HUES48 (cell line): ENCODE measurements at regions not wholly inside any gene's neighbourhood (a gene's known extent, or its start where the extent isn't known, plus 50 kb on each side); places are given as distances from the start of the nearest gene placed in this dataset.
A peak's percentile ranks its signal among the peaks of the same experiment; 100 is the strongest.

ENCODE experiments used
- H3K27ac ChIP-seq: one replicate; pipeline ENCODE4 v1.7.0; 2013; ENCODE audit warnings: low read depth, low read length, inconsistent platforms
- H3K27me3 ChIP-seq: 2 replicates; pipeline ENCODE4 v1.6.1; 2013; ENCODE audit warnings: mild to moderate bottlenecking, low read length; ENCODE audit not compliant: control insufficient read depth, insufficient read depth
- H3K36me3 ChIP-seq: 2 replicates; pipeline ENCODE4 v1.6.1; 2013; ENCODE audit warnings: low read length; ENCODE audit not compliant: control insufficient read depth, insufficient read depth
- H3K4me1 ChIP-seq: 2 replicates; pipeline ENCODE4 v1.6.1; 2013; ENCODE audit warnings: mild to moderate bottlenecking, low read length; ENCODE audit not compliant: control insufficient read depth, insufficient read depth
- H3K4me3 ChIP-seq: 2 replicates; pipeline ENCODE4 v1.5.1; 2013; ENCODE audit warnings: mild to moderate bottlenecking, low read depth, low read length
- H3K9ac ChIP-seq: 2 replicates; pipeline ENCODE4 v1.6.1; 2013; ENCODE audit warnings: mild to moderate bottlenecking, low read depth, low read length, moderate library complexity
- H3K9me3 ChIP-seq: 2 replicates; pipeline ENCODE4 v1.6.1; 2013; ENCODE audit warnings: low read length; ENCODE audit not compliant: control insufficient read depth, insufficient read depth

DNA sequence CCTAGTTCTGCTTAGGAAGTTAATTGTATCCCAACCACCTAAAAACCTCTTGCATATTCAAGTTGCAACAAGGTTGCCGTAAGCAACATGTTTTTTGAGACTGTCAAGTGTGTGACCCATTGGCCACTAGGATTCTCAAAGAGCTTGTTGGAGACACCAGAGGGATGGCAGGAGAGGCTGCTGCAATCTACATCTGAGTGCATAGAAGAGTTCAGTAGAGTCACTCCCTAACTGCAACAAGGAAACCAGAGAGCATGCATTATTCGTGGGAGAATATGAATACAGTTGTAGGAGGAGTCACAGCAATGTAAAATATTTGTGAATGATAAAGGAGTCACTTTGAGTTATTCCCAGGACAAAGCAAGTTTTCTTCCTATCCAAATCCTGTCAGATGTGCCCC, 538.6 kb downstream of the TNS3 start:
- Histone ChIP-seq H3K36me3 (no peaks in the 10 kb centered on the region), H3K27ac (no peak overlapping the region), H3K9ac (no peak overlapping the region), H3K27me3 (no peaks in the 10 kb centered on the region; the same call in 1 of the 2 replicates), H3K4me3 (no peak overlapping the region), H3K4me1 (peaks cover 33% of the 10 kb centered on the region), H3K9me3 (no peaks in the 10 kb centered on the region)

DNA sequence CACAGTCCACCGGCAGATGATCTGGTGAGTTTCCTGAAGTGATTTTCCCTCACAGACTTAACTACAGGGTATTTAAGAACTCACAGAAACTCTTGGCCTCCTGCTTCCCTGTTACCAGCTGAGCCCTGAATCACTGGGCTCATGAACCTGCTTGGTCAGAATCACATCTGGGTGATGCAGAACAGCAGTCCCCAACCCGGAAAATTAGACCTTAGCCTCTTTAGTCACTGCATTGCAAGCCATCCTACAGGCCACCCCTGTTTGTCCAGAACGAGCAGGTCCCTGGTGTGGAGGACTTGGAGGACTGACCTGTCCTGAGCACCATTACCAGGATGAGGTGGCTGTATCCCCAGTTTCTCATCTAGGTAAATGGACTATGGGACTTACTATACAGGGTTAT, 539.2 kb downstream of the TNS3 start:
- no peaks in the 10 kb centered on the region for H3K36me3 ChIP-seq
- H3K4me3 ChIP-seq: no peak overlapping the region
- peaks cover 38% of the 10 kb centered on the region for H3K4me1 ChIP-seq
- no peak overlapping the region for H3K9ac ChIP-seq
- no peaks in the 10 kb centered on the region for H3K9me3 ChIP-seq
- H3K27ac ChIP-seq: no peak overlapping the region
- peaks cover 3% of the 10 kb centered on the region for H3K27me3 ChIP-seq

- Histone ChIP-seq H3K27ac (no peak overlapping the region), H3K27me3 (peaks cover 12% of the 10 kb centered on the region), H3K4me3 (no peak overlapping the region), H3K9me3 (no peaks in the 10 kb centered on the region), H3K4me1 (peaks cover 31% of the 10 kb centered on the region), H3K9ac (no peak overlapping the region), H3K36me3 (no peaks in the 10 kb centered on the region)
These were observed 541.0 kb downstream of the TNS3 start for GRCh38 chr7:47040795-47041347.

DNA sequence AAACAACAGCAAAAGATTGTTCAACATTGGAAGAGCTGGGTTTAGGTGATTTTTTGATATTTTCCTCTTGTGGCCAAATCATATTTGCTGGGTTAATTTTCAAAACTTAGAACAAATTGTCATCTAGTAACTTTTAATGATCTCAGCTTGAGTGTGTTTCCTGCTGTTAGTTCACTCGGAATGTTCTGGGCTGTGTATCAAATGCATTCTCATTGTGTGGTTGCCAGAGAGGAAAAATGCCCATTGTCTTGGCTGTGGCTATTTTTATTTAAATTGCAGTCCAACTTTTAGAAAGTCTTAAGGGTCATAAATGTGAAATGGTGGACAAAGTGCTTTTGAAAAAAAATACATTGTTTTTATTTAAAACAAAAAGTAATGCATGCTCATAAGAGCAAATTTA, 542.0 kb downstream of the TNS3 start:
- H3K27ac ChIP-seq: peak overlapping the region; percentile 34

GRCh38 chr7:47039089-47039648, 542.7 kb downstream of the TNS3 start:
- H3K9ac ChIP-seq: no peak overlapping the region
- peak overlapping the region; percentile 34 for H3K27ac ChIP-seq
- no peaks in the 10 kb centered on the region for H3K36me3 ChIP-seq
- no peak overlapping the region for H3K4me3 ChIP-seq
- H3K27me3 ChIP-seq: peaks cover 15% of the 10 kb centered on the region
- peaks cover 31% of the 10 kb centered on the region for H3K4me1 ChIP-seq
- H3K9me3 ChIP-seq: no peaks in the 10 kb centered on the region

More for the DNA sequence above, 542.0 kb downstream of the TNS3 start:
- no peak overlapping the region for H3K4me3 ChIP-seq
- no peaks in the 10 kb centered on the region for H3K36me3 ChIP-seq
- peaks cover 31% of the 10 kb centered on the region for H3K4me1 ChIP-seq
- no peak overlapping the region for H3K9ac ChIP-seq
- H3K9me3 ChIP-seq: no peaks in the 10 kb centered on the region
- H3K27me3 ChIP-seq: peaks cover 15% of the 10 kb centered on the region

GRCh38 chr7:47038621-47039020, 543.3 kb downstream of the TNS3 start:
- H3K4me1 ChIP-seq: peaks cover 31% of the 10 kb centered on the region
- peak overlapping the region; percentile 34 for H3K27ac ChIP-seq
- H3K4me3 ChIP-seq: no peak overlapping the region
- no peak overlapping the region for H3K9ac ChIP-seq
- no peaks in the 10 kb centered on the region for H3K36me3 ChIP-seq
- peaks cover 15% of the 10 kb centered on the region for H3K27me3 ChIP-seq
- H3K9me3 ChIP-seq: no peaks in the 10 kb centered on the region

DNA sequence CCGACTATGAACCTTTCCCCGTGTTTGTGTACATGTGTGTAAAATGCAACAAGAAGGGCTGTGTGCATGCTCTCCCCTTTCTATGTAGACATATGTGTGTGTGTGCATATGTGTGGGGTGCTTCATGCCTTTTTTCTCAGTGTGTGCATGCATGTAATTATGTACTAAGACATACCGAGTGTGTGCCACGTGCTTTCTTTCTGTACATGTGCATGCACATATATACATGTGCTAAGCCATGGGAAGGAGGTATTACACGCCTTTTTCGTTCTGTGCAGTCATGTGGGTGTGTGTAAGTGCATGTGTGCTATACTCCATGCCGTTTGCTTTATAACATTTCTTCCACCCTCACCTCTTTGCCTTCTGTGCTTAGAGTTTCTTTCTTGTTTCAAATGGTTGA, 544.3 kb downstream of the TNS3 start:
- no peak overlapping the region for H3K4me3 ChIP-seq
- no peaks in the 10 kb centered on the region for H3K36me3 ChIP-seq
- H3K4me1 ChIP-seq: peaks cover 31% of the 10 kb centered on the region
- H3K9ac ChIP-seq: no peak overlapping the region
- peaks cover 15% of the 10 kb centered on the region for H3K27me3 ChIP-seq
- H3K9me3 ChIP-seq: no peaks in the 10 kb centered on the region
- H3K27ac ChIP-seq: no peak overlapping the region

DNA sequence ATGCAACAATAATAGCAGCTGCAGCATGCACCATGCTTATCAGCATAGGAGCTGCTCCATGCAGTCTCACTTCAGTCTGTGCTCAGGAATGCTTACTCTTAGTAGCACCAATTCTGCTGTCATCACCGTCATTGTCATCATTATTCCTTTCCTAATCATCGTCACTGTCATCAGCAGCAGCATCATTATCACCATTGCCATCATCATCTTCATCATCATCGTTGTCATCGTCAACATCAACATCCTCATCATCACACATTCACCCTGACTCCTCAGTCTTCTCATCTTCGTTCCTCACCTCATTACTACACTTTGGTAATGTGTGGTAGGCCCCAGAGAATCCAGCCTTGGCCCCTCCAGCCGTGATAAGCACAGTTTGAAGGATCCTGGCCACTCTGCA, 545.0 kb downstream of the TNS3 start:
- Histone ChIP-seq H3K9me3 (no peaks in the 10 kb centered on the region), H3K4me3 (no peak overlapping the region), H3K36me3 (no peaks in the 10 kb centered on the region), H3K27ac (no peak overlapping the region), H3K9ac (no peak overlapping the region), H3K4me1 (peaks cover 31% of the 10 kb centered on the region), H3K27me3 (peaks cover 15% of the 10 kb centered on the region)

DNA sequence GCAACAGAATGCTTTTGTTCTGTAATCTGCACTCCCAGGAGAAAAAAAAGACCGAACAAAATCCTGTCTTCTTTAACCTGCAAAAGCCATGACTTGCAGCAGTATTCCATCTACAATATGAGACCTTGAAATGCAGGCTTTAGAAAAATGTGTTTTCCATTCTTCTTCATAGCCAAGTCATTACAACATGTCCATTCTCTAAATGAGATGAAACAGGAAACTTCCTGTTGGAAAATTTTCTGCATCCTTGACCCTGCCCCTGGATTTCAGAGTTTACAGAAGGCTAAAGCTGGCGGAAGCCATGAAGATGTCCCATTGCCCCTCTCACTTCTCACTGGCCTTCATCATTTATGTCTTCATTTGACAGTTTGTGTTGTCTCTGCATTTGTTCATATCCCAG, 546.4 kb downstream of the TNS3 start:
- Histone ChIP-seq H3K36me3 (no peaks in the 10 kb centered on the region), H3K27me3 (peaks cover 15% of the 10 kb centered on the region), H3K4me1 (peaks cover 27% of the 10 kb centered on the region), H3K4me3 (no peak overlapping the region), H3K9ac (no peak overlapping the region), H3K9me3 (no peaks in the 10 kb centered on the region), H3K27ac (no peak overlapping the region)

DNA sequence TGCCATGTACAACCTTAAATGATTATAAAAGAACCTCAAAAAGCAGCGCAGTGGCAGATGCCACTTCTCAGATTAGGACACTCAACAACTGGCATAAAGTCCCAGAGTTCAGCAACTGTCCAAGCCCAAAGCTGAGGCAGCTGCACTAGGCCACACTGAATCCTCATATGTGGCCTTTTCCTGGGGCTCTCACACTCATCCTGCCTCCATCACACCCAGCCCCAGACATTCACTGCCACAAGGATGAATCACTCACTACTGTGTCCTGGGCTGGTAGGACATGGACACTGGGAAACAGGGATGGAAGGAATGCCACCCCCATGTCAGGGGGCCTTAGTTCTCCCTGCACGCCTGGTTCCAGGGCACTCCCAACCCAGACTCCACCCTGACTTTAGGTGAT, 547.7 kb downstream of the TNS3 start:
- Histone ChIP-seq H3K4me1 (peaks cover 14% of the 10 kb centered on the region), H3K27ac (no peak overlapping the region), H3K9me3 (no peaks in the 10 kb centered on the region), H3K9ac (no peak overlapping the region), H3K27me3 (peaks cover 15% of the 10 kb centered on the region), H3K4me3 (no peak overlapping the region), H3K36me3 (no peaks in the 10 kb centered on the region)

DNA sequence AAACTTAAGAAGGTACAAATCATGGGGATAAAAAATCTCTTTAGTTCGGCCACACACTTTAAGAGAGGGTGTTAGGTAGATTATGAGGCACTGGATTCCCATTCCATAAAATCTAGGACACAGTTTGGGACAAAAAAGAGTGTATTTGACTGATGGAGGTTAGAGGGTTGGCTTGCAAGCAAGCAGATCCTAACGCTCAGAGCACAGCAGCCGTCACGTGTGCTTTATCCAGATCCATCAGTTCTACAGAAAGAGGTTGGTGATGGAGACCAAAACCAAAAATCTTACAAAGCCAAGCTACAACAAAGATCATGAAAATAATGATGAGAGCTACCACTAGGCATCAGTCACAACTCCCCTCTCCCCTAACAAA, 549.4 kb downstream of the TNS3 start:
- Histone ChIP-seq H3K27me3 (peaks cover 11% of the 10 kb centered on the region; the same call in 1 of the 2 replicates), H3K36me3 (no peaks in the 10 kb centered on the region), H3K4me1 (no peaks in the 10 kb centered on the region), H3K4me3 (no peak overlapping the region), H3K9me3 (no peaks in the 10 kb centered on the region), H3K9ac (no peak overlapping the region), H3K27ac (no peak overlapping the region)
